ENCODE measurements at regions not wholly inside any gene's neighbourhood (a gene's known extent, or its start where the extent isn't known, plus 50 kb on each side); places are given as distances from the start of the nearest gene placed in this dataset.

- TF ChIP-seq, protein P1, sequence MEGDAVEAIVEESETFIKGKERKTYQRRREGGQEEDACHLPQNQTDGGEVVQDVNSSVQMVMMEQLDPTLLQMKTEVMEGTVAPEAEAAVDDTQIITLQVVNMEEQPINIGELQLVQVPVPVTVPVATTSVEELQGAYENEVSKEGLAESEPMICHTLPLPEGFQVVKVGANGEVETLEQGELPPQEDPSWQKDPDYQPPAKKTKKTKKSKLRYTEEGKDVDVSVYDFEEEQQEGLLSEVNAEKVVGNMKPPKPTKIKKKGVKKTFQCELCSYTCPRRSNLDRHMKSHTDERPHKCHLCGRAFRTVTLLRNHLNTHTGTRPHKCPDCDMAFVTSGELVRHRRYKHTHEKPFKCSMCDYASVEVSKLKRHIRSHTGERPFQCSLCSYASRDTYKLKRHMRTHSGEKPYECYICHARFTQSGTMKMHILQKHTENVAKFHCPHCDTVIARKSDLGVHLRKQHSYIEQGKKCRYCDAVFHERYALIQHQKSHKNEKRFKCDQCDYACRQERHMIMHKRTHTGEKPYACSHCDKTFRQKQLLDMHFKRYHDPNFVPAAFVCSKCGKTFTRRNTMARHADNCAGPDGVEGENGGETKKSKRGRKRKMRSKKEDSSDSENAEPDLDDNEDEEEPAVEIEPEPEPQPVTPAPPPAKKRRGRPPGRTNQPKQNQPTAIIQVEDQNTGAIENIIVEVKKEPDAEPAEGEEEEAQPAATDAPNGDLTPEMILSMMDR (IDR thresholded peaks at IDR 0.05): no peak
- no peak for TF ChIP-seq POLR2A (IDR thresholded peaks at IDR 0.05)
Observed at GRCh38 chr11:128105950-128106349, 481.4 kb downstream of the ETS1 start.

Data from body of pancreas (tissue), 4 donors.